Transverse colon (tissue), 4 donors: ENCODE measurements at regions not wholly inside any gene's neighbourhood (a gene's known extent, or its start where the extent isn't known, plus 50 kb on each side); places are given as distances from the start of the nearest gene placed in this dataset.

Source experiments
- DNase-seq: peaks from one replicate; pipeline ENCODE4 v3.0.0-alpha.2; 2019
- H3K27ac ChIP-seq, 4 donors: fragments of 200-600 bp; sonication (generic); 2 replicates each; pipeline ENCODE4 v1.5.1; 2016 to 2018; ENCODE audit warnings: inconsistent platforms in 4 of 4
- H3K27me3 ChIP-seq: fragments of 200-600 bp; sonication (generic); 2 replicates; pipeline ENCODE4 v1.5.1; 2017; ENCODE audit warnings: inconsistent platforms
- H3K36me3 ChIP-seq, 4 donors: fragments of 200-600 bp; sonication (generic); 2 replicates each; pipeline ENCODE4 v1.5.1; 2017 to 2019; ENCODE audit warnings: inconsistent platforms in 4 of 4
- H3K4me1 ChIP-seq, 4 donors: fragments of 200-600 bp; sonication (generic); 2 replicates each; pipeline ENCODE4 v1.5.1; 2017 to 2020; ENCODE audit warnings: inconsistent platforms in 4 of 4
- H3K4me3 ChIP-seq, 4 donors: fragments of 200-600 bp; sonication (generic); 1 replicate in 1 of 4; 2 replicates in 3 of 4; pipeline versions ENCODE4 v1.5.1 to v1.6.1; 2017 to 2019; ENCODE audit warnings: inconsistent platforms in 4 of 4
- H3K9me3 ChIP-seq, 2 donors: fragments of 200-600 bp; sonication (generic); 2 replicates each; pipeline ENCODE4 v1.5.1; 2017 to 2019; ENCODE audit warnings: inconsistent platforms in 2 of 2
- CTCF ChIP-seq, 5 experiments: fragments of 200-600 bp in 3 of 5; fragments of 450-650 bp in 2 of 5; sonication (generic) in 3 of 5; IDR thresholded peaks; 1 replicate in 2 of 5; 2 replicates in 3 of 5; pipeline ENCODE4 v1.5.1; 2016 to 2017; ENCODE audit warnings: antibody characterized with exemption in 5 of 5, inconsistent platforms in 3 of 5, mild to moderate bottlenecking in 2 of 5, moderate library complexity in 1 of 5
- EP300 ChIP-seq: sonication (generic); formaldehyde crosslinking; IDR thresholded peaks from one replicate; pipeline ENCODE4 v1.6.1; 2017; ENCODE audit warnings: antibody characterized with exemption, low read depth
- POLR2A ChIP-seq: fragments of 450-650 bp; IDR thresholded peaks from one replicate; pipeline ENCODE4 v1.6.1; 2016; ENCODE audit warnings: antibody characterized with exemption, mild to moderate bottlenecking, moderate library complexity
- POLR2AphosphoS5 ChIP-seq, 3 donors: sonication (generic); formaldehyde crosslinking; IDR thresholded peaks; one replicate each; pipeline ENCODE4 v1.6.1; 2016; ENCODE audit warnings: antibody characterized with exemption in 3 of 3
- WGBS, 2 donors: methylation state at CpG; one replicate each; pipeline ENCODE4 v1.1.5; 2018; ENCODE audit warnings: low coverage in 1 of 2; 5-methylcytosine and 5-hydroxymethylcytosine counted together
- in situ Hi-C, 4 donors: fragments of 200-750 bp; cut with MboI; loops; one replicate each; pipeline versions ENCODE4 v1.15.0 to v1.15.1; 2017; ENCODE audit warnings: low sequenced_read_pairs in 3 of 4, low pct_ligation_motif_present in 1 of 4, low pct_unique_long_range_greater_than_20kb in 1 of 4
- intact Hi-C: fragments of 100-400 bp; cut with DNase I; formaldehyde crosslinking; loops from one replicate; pipeline ENCODE4 v1.15.1; 2023; ENCODE audit warnings: low total_unique reads

- H3K27me3 ChIP-seq, result no peaks in the 10 kb centered on the region
- DNase-seq, result no peak
- WGBS, 2 donors, result 81 to 100% methylated on average over 1 to 6 of the region's 6 CpGs
- H3K4me1 ChIP-seq, result no peaks in the 10 kb centered on the region
- TF ChIP-seq POLR2AphosphoS5 (IDR thresholded peaks at IDR 0.05) (no peak), EP300 (no peak), POLR2A (no peak), CTCF (IDR thresholded peaks at IDR 0.05) (no peak)
- in situ Hi-C loops, result no loop called here
- intact Hi-C loops, result no loop called here
- H3K27ac ChIP-seq, result no peak overlapping the region
- H3K4me3 ChIP-seq, result no peak overlapping the region
- H3K36me3 ChIP-seq, result no peaks in the 10 kb centered on the region
- no peaks in the 10 kb centered on the region for H3K9me3 ChIP-seq
Observed at GRCh38 chr14:65312859-65313258, 99.7 kb upstream of the FUT8 start.

- DNase-seq, result no peak
- intact Hi-C loops (no loop called here), in situ Hi-C loops (no loop called here)
- peak overlapping the region in 2 of 4 donors; percentile 14 to 23 for H3K27ac ChIP-seq
- WGBS, 2 donors, result 89 to 91% methylated on average over 5 to 7 of the region's 7 CpGs
- TF ChIP-seq POLR2A, result no peak
- no peak for TF ChIP-seq EP300
- no peak for TF ChIP-seq CTCF (IDR thresholded peaks at IDR 0.05)
- no peak for TF ChIP-seq POLR2AphosphoS5 (IDR thresholded peaks at IDR 0.05)
- H3K4me3 ChIP-seq, result no peak overlapping the region
- H3K4me1 ChIP-seq, result peaks cover 0 to 3% (median 0%) of the 10 kb centered on the region in 4 donors
- H3K36me3 ChIP-seq, result no peaks in the 10 kb centered on the region
- H3K9me3 ChIP-seq, result no peaks in the 10 kb centered on the region
- no peaks in the 10 kb centered on the region for H3K27me3 ChIP-seq
Observed at GRCh38 chr14:65318636-65319506, 93.7 kb upstream of the FUT8 start.

- Histone ChIP-seq H3K36me3 (no peaks in the 10 kb centered on the region), H3K9me3 (no peaks in the 10 kb centered on the region), H3K4me1 (peaks cover 0 to 3% (median 0%) of the 10 kb centered on the region in 4 donors), H3K27ac (no peak overlapping the region), H3K27me3 (no peaks in the 10 kb centered on the region), H3K4me3 (no peak overlapping the region)
- DNase-seq, result no peak
- WGBS, 2 donors, result 60 to 77% methylated on average over 1 to 2 of the region's 2 CpGs
- intact Hi-C loops (no loop called here), in situ Hi-C loops (no loop called here)
- no peak for TF ChIP-seq CTCF (IDR thresholded peaks at IDR 0.05)
- no peak for TF ChIP-seq EP300
- no peak for TF ChIP-seq POLR2AphosphoS5 (IDR thresholded peaks at IDR 0.05)
- TF ChIP-seq POLR2A, result no peak
Observed at GRCh38 chr14:65320661-65321308, 91.7 kb upstream of the FUT8 start.

- no peak for DNase-seq
- no peak for TF ChIP-seq POLR2AphosphoS5 (IDR thresholded peaks at IDR 0.05)
- no peak for TF ChIP-seq EP300
- no peak for TF ChIP-seq CTCF (IDR thresholded peaks at IDR 0.05)
- TF ChIP-seq POLR2A, result no peak
- no peaks in the 10 kb centered on the region for H3K9me3 ChIP-seq
- no peaks in the 10 kb centered on the region for H3K27me3 ChIP-seq
- in situ Hi-C loops (no loop called here), intact Hi-C loops (no loop called here)
- H3K4me1 ChIP-seq, result peaks cover 0 to 3% (median 0%) of the 10 kb centered on the region in 4 donors
- H3K36me3 ChIP-seq, result no peaks in the 10 kb centered on the region
- H3K4me3 ChIP-seq, result no peak overlapping the region
- H3K27ac ChIP-seq, result no peak overlapping the region
- 73% methylated on average over 3 of the region's 3 CpGs; no CpG with 5 or more reads in 1 of the 2 donors for WGBS, 2 donors
Observed at GRCh38 chr14:65321370-65321875, 91.1 kb upstream of the FUT8 start.
